ENCODE measurements at regions not wholly inside any gene's neighbourhood (a gene's known extent, or its start where the extent isn't known, plus 50 kb on each side); places are given as distances from the start of the nearest gene placed in this dataset.

DNA sequence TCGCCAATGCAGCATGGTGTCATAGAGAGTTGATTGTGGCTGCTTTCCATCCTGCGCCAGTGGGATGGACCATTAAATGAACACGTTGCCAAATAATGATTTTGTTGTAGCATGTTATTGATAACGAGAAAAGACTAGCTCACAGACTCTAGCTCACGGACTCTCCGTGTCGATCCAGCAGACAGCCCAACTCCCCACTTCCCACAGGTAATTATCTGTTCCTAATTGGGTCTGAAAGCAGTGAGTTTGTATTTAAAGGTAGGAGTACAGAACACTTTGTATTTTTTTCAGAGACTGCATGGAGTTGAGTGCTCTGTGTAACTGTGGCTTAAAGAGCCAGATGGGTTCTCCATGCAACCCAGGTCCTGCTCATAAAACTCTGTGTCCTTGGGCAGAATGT is 1250.5 kb downstream of the TYW1 start (continued):
- no peak for TF ChIP-seq REST (IDR thresholded peaks at IDR 0.05; ENCODE audit: unreplicated experiment)
- TF ChIP-seq CTCF (conservative IDR thresholded peaks at IDR 0.05; ENCODE audit: low read depth in 2 of 2), result no peak

DNA sequence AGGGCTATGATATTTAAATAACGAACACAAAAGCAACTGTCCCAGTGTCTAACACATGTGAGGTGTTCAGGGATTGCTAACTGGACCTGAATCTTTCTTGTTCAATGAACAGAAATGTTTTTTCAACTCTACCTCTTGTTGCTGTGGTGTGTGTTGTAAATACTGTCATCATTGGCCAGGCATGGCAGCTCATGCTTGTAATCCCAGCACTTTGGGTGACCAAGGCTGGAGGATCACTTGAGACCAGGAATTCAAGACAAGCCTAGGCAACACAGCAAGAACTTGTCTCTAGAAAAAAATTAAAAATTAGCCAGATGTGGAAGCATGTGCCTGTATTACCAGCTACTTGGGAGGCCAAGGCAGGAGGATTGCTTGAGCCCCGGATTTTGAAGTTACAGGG is 1250.9 kb downstream of the TYW1 start:
- peaks cover 40% of the 10 kb centered on the region for H3K36me3 Mint-ChIP-seq (ENCODE audit: low read depth)

More for the DNA sequence above, 1250.9 kb downstream of the TYW1 start:
- no peaks in the 10 kb centered on the region for H3F3A ChIP-seq (replicated peaks; ENCODE audit: low read depth)
- H3K79me2 ChIP-seq (replicated peaks; ENCODE audit: insufficient read depth), result no peaks in the 10 kb centered on the region
- H3K36me3 ChIP-seq (ENCODE audit: insufficient read depth), result no peaks in the 10 kb centered on the region; the same call in 1 of the 2 replicates
- H3K27me3 ChIP-seq (ENCODE audit: insufficient read depth), result no peaks in the 10 kb centered on the region
- H3K27ac ChIP-seq (ENCODE audit: low read depth), result no peak overlapping the region
- Mint-ChIP-seq H3K9me3 (peaks cover 95% of the 10 kb centered on the region), H3K27me3 (ENCODE audit: insufficient read depth, low read depth, poor library complexity) (peaks cover 9% of the 10 kb centered on the region), H3K4me3 (no peak overlapping the region), H3K27ac (no peak overlapping the region), H3K4me1 (no peaks in the 10 kb centered on the region)
- no peak overlapping the region for H3K4me2 ChIP-seq
- no peaks in the 10 kb centered on the region for H3K4me1 ChIP-seq (ENCODE audit: insufficient read depth)
- no peak overlapping the region for H3K4me3 ChIP-seq
- no peaks in the 10 kb centered on the region for H4K20me1 ChIP-seq (replicated peaks; ENCODE audit: insufficient read depth)
- H3K9me2 ChIP-seq (ENCODE audit: insufficient read depth), result no peaks in the 10 kb centered on the region
- DNase-seq (ENCODE audit: low spot score), result no peak
- no peak overlapping the region for H2AFZ ChIP-seq
- TF ChIP-seq ZNF114 (CRISPR knock-in tag; IDR thresholded peaks at IDR 0.05) (no peak), STAT1 (IDR thresholded peaks at IDR 0.05; ENCODE audit: unreplicated experiment) (no peak), REST (IDR thresholded peaks at IDR 0.05; ENCODE audit: unreplicated experiment) (no peak), EZH2phosphoT487 (IDR thresholded peaks at IDR 0.05; ENCODE audit: unreplicated experiment) (no peak), ZNF462 (CRISPR knock-in tag; IDR thresholded peaks at IDR 0.05) (no peak), POLR2AphosphoS5 (IDR thresholded peaks at IDR 0.05; ENCODE audit: low read depth) (no peak), JUNB (IDR thresholded peaks at IDR 0.05; ENCODE audit: unreplicated experiment) (no peak)
- ATAC-seq, result no peak
